HG03139 (cell line): ENCODE measurements at regions not wholly inside any gene's neighbourhood (a gene's known extent, or its start where the extent isn't known, plus 50 kb on each side); places are given as distances from the start of the nearest gene placed in this dataset.

Source experiments
- ATAC-seq: cut with Tn5 transposase; IDR thresholded peaks from one replicate; pipeline ENCODE4 v1.9.1; 2021; ENCODE audit not compliant: unreplicated experiment

DNA sequence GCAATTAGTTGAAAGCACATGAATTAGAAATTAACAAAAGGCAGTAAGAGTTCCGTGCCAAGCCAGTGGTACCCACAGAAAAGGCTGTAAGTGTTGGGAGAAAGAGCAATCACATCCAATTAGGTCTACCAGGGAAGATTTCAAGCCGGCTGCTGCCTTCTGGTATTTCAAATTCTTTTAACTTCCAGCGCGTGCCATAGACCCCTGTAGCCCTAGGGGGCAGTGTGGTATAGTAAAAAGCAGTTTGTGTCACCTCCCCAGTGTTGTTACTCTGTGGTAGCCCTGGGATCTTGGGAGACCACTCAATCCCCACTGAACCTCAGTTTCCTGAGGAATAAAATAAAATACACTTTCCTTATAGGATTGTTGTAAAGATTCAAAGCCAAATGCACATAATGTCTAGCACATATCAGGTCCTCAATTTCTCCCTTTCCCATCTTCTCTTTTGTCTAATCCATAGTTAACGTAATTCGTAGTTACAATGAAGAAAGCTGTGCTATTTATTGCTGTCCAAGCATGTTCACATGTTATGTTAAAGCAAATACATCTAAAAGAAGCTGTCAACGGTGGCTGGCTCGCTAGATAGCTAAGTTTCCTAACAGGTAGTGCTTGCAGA lies 230.2 kb downstream of the TDRD3 start:
- no peak for ATAC-seq
